ENCODE measurements at regions not wholly inside any gene's neighbourhood (a gene's known extent, or its start where the extent isn't known, plus 50 kb on each side); places are given as distances from the start of the nearest gene placed in this dataset.

DNA sequence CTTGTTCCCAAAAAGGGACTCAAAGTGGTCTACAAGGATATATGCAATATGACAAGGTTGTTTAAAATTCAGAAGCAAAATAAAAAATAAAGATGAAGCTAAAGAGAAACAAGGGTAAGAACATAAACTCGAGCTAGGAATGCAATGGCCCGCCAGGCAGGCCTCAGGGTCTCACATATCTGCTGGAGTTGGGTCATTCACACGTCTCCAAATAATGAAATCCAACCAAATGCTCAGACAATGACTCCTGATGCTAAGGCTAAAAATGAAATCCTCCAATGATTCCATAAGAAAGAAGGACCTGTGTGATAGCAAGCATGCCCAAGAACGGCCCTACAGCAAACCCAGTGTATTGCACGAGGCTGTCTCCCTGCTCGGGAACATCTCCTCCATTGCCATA lies 153.3 kb upstream of the ETS2 start:
- no peak for DNase-seq
- TF ChIP-seq, protein P1, sequence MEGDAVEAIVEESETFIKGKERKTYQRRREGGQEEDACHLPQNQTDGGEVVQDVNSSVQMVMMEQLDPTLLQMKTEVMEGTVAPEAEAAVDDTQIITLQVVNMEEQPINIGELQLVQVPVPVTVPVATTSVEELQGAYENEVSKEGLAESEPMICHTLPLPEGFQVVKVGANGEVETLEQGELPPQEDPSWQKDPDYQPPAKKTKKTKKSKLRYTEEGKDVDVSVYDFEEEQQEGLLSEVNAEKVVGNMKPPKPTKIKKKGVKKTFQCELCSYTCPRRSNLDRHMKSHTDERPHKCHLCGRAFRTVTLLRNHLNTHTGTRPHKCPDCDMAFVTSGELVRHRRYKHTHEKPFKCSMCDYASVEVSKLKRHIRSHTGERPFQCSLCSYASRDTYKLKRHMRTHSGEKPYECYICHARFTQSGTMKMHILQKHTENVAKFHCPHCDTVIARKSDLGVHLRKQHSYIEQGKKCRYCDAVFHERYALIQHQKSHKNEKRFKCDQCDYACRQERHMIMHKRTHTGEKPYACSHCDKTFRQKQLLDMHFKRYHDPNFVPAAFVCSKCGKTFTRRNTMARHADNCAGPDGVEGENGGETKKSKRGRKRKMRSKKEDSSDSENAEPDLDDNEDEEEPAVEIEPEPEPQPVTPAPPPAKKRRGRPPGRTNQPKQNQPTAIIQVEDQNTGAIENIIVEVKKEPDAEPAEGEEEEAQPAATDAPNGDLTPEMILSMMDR (IDR thresholded peaks at IDR 0.05; ENCODE audit: borderline replicate concordance) = no peak
- no peak overlapping the region for H3K27ac ChIP-seq (replicated peaks)
- intact Hi-C loops (cut with micrococcal nuclease) = no loop called here
- H3K36me3 ChIP-seq = no peaks in the 10 kb centered on the region
- H3K27me3 ChIP-seq (ENCODE audit: low read depth) = peaks cover 88% of the 10 kb centered on the region
- H3K9me3 ChIP-seq (replicated peaks) = no peaks in the 10 kb centered on the region
- no peak overlapping the region for H3K4me3 ChIP-seq
- no peaks in the 10 kb centered on the region for H3K4me1 ChIP-seq

DNA sequence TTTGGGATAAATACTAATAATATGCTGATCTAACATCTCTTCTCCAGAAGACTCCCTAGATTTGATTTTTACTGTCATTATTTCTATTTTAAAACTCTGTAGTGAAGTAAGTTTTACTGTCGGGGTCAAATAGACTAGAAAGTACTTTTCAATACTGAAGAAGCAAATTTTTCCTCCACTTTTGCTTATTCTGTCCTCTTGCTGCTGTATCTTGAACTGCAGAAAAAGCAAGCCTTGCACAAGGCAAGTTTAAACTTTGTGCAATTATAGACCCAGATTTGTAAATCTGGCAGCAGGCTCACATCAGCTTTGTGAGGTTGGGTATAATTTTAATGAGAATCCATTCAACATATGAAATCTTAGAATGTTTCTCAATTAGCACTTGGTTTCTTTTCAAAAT lies 151.1 kb upstream of the ETS2 start:
- H3K4me1 ChIP-seq = no peaks in the 10 kb centered on the region
- intact Hi-C loops (cut with micrococcal nuclease) = no loop called here
- no peak overlapping the region for H3K4me3 ChIP-seq
- TF ChIP-seq, protein P1 (IDR thresholded peaks at IDR 0.05; ENCODE audit: borderline replicate concordance) = no peak
- no peaks in the 10 kb centered on the region for H3K36me3 ChIP-seq
- DNase-seq = no peak
- no peak overlapping the region for H3K27ac ChIP-seq (replicated peaks)
- H3K27me3 ChIP-seq (ENCODE audit: low read depth) = peaks cover 88% of the 10 kb centered on the region
- H3K9me3 ChIP-seq (replicated peaks) = no peaks in the 10 kb centered on the region

DNA sequence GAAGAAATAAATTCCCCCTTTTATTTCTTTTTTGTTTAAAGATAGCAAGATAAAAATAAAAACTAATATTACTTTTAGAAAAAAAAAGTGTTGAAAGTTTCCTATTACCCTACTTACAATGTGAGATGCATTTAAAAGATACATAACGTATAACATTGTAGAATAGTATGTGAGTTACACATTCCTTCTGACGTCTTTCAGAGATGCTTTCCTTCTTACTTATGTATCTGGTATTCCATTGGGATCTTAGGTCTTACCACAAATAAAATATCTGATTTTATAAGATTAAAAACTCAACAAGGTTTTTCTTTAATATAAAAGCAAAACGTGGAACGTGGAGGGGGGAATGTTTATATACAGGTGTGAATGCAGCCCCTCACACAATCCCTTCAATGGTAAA lies 147.2 kb upstream of the ETS2 start:
- H3K9me3 ChIP-seq (replicated peaks) = no peaks in the 10 kb centered on the region
- H3K4me3 ChIP-seq = no peak overlapping the region
- H3K27me3 ChIP-seq (ENCODE audit: low read depth) = peaks cover 96% of the 10 kb centered on the region
- no peak overlapping the region for H3K27ac ChIP-seq (replicated peaks)
- no peak for DNase-seq
- TF ChIP-seq, protein P1 (IDR thresholded peaks at IDR 0.05; ENCODE audit: borderline replicate concordance) = no peak
- H3K4me1 ChIP-seq = peaks cover 17% of the 10 kb centered on the region
- intact Hi-C loops (cut with micrococcal nuclease) = no loop called here
- no peaks in the 10 kb centered on the region for H3K36me3 ChIP-seq

DNA sequence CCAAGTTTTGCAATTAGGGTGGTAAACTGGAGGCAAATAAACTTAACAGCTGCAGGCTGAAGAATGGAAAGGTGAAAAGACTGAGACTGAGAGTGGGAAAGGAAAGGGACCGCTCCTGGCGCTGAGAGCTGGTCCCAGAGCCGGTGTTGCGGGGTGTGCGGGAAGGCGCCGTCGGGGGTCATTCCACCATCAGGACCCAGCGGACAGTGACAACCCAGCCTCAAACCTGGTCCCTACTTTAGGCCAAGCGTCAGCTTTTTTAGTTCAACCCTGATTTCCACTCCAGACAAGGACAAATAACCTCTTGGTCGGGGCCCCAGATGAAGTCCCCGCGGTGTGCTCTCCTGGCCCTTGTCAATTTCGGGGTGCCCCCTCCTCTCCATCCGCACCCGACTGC lies 145.8 kb upstream of the ETS2 start:
- Histone ChIP-seq H3K36me3 (no peaks in the 10 kb centered on the region), H3K27me3 (ENCODE audit: low read depth) (peaks cover 97% of the 10 kb centered on the region), H3K9me3 (replicated peaks) (no peaks in the 10 kb centered on the region), H3K4me3 (peak overlapping the region; percentile 68), H3K4me1 (peaks cover 17% of the 10 kb centered on the region), H3K27ac (replicated peaks) (no peak overlapping the region)
- intact Hi-C loops (cut with micrococcal nuclease) = no loop called here
- TF ChIP-seq, protein P1 (IDR thresholded peaks at IDR 0.05; ENCODE audit: borderline replicate concordance) = no peak
- no peak for DNase-seq

DNA sequence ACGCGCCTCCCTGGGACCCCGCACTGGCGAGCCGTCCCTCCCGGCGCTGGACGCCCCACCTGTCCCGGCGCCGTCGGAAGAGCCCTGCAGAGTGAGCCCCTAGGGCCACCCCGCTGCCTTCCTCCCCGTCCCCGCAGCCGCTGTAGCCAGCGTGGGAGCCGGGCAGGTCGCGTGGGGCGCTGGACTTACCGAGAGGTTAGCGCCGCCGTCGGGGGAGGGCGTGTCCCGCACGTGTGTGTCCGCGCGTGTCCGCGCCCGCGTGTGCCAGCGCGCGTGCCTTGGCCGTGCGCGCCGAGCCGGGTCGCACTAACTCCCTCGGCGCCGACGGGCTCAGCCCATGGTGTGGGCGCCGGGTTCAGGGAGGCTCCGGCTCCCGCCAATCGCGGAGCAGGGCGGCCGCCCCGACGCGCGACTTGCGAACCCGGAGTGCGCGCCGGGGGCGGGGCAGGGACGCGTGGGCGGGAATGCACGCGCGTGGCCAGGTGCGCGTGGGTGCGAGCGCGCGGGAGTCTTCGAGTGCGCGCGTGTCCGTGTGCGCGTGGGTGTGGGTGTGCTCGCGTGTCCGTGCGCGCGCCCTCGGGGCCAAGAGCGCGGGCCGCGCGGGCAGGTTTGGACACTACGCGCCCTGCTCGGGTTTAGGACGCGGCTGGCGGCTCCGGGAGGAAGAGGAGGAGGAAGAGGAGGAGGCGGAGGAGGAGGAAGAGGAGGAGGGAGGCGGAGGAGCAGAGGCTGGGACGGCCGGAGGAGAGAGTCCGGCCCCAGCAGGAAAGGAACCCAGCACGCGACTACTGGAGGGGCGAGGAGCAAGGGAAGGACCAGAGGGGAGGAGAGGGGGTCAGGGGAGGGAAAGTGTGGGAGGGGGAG lies 145.2 kb upstream of the ETS2 start:
- H3K36me3 ChIP-seq = no peaks in the 10 kb centered on the region
- H3K27ac ChIP-seq (replicated peaks) = no peak overlapping the region
- intact Hi-C loops (cut with micrococcal nuclease) = no loop called here
- no peaks in the 10 kb centered on the region for H3K9me3 ChIP-seq (replicated peaks)
- peak overlapping the region; percentile 68 for H3K4me3 ChIP-seq
- DNase-seq = peak; percentile 20
- peaks cover 17% of the 10 kb centered on the region for H3K4me1 ChIP-seq
- peaks cover 95% of the 10 kb centered on the region for H3K27me3 ChIP-seq (ENCODE audit: low read depth)
- TF ChIP-seq, protein P1 (IDR thresholded peaks at IDR 0.05; ENCODE audit: borderline replicate concordance) = no peak
